ENCODE measurements at regions not wholly inside any gene's neighbourhood (a gene's known extent, or its start where the extent isn't known, plus 50 kb on each side); places are given as distances from the start of the nearest gene placed in this dataset.
A peak's percentile ranks its signal among the peaks of the same experiment; 100 is the strongest.
"Not testable (repeated sequence)": the region's sequence is repeated elsewhere in the genome, so short reads cannot be mapped to it uniquely, and the experiment has no call there.

DNA sequence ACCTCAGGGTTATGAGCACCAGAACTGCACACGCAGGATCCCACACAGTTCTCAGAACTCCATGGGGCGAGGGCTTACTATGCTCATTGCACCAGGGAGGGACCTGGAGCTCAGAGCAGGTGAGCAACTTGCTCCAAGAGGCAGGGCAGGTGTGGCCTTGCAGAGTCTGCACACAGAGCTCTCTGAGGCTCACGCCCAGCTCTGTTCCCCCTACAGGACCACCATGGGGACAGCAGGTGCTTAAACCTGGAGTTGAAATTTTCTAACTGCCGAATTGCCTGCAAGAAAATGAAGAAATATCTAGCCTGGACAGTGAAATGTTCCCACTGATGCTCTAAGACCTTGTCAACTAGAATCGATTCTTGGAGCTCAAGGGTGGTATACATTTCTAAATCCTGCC lies 49.9 kb upstream of the MSMB start:
- not testable (repeated sequence) for DNase-seq (ENCODE audit: low read depth, low spot score)

DNA sequence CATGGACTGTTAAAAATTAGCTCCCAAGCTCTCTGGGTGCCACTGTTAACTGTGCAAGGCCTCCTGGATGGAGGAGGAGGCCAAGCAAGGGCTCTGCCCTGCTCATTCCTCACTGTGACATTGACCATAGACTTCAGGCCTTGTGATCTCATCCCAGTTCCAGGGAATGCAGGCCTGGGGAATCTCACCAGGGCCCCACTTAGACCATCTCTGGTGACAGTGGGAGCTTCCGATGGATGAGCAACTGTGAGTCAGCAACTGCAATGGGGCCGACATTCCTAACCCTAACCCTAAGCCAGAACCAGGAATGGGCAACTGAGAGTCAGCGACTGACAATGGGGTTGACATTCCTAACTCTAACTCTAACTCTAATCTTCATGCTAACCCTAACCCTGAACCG lies 50.4 kb upstream of the MSMB start:
- no peak for DNase-seq (ENCODE audit: low read depth, low spot score)

DNA sequence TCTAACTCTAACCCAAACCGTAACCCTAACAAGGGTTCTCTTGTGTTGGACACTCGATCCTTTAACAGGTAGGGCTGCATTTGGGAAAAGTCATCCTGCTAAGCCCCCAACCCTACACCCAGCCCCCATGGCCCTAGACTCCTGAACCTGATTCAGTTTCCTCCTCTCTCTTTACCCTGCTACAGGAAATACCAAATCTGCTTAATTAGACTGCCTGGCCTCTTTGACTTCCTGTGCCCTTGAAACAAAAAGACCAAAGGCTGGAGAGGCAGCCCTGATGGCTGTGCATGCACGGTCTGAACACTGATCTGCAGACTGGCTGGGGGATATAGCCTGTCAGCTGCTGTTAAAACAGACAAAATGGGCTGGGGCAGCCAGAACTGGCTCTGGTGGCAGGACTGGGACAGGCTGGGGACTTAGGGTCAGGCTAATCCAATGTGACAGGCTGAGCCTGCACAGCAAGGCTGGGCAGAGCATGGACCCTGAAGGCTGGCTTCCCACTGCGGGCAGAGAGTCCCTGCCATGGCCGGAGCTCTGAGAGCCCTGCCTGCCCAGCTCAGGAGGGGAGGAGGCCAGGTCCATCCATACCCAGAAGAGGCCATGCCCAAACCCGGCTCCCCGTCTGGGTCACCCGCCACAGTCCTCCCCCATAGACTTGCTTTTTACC lies 51.0 kb upstream of the MSMB start:
- no peak for DNase-seq (ENCODE audit: low read depth, low spot score)

DNA sequence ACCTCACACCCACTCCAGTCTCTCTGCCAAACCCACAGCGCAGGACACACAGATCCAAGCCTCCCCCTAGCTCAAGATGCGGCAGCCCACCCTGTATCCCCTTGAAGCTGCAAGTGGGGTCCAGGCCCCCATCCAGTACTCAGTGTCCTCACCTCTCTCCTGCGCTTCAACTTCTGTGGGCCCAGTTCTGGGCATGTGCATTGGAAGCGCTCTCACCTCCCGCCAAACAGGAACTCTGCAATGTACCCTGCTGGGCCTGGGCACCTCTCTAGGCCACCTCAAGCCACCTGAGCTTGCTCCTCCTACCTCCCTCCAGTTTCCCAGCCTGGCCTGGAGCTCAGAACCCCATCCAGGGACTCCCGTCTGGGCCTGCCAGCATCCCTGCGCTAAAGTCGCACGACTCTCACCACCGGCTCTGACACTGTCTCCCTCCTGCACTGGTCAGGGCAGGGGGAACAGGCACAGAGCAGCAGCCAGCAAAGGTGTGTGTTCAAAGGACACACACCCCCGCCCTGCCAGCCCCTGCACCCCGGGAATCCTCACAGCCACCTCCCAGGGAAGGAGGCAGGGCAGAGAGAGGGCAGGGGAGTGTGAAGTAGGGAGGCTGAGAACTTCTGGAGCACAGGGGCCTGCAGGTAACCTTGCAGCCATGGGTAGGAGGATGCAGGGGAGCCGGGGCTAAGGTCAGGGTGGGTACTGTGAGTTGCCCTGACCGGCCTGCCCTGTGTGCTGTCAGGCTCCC lies 51.7 kb upstream of the MSMB start:
- DNase-seq (ENCODE audit: low read depth, low spot score) = no peak

DNA sequence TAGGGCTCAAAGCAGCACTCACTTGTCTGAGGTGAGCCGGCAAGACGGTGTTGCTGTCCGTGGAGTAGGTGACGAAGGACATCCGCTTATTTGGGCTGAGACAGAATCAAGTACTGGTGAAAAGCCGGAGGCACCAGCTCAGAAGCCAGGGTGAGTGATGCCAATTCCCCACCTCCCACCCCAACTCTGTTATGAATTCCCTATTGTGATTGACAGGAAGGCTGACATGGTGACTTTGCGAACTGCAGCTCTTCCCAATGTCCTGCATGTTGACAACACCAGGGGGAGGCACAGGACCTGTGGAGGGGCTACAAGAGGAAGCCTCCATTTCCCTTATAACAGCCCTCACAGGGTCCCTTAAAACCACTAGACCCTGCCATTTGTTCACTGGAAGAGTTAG lies 52.3 kb upstream of the MSMB start:
- DNase-seq (ENCODE audit: low read depth, low spot score) = no peak

DNA sequence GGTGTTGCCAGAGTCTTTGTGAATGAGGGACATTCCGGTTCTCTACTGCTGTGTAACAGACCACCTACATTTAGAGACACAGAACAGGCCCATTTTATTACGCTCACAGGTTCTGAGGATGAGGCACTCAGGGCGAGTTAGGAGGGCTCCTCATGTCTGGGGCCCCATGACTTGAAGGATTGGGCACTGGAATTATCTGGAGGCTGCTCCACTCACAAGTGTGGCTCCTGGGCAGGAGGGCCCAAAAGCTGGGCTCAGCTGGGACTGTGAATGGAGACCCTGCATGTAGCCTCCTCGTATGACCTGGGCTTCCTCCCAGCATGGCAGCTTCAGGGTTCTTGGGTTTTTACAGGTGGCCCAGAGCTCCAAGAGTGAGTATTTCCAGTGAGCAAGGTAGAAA lies 52.9 kb upstream of the MSMB start:
- not testable (repeated sequence) for DNase-seq (ENCODE audit: low read depth, low spot score)

DNA sequence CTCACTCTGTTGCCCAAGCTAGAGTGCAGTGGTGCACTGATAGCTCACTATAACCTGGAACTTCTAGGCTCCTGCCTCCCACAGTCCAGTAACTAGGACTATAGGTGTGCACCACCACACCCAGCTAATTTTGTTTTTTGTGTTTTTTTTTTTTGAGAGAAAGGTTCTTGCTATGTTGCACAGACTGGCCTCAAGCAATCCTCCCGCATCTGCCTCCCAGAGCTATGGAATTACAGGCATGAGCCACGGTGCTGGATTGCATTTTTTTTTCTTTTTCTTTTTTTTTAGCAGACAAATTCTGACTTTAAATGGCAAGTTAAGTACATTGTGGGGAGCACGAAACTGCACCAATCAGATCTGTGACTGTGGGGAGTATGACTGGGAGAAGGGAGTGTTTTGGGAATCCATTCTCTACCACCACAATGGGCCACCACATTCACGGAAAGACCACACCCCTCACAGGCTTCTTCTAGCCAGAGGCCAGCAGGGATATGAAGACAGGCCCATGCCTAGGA lies 58.1 kb upstream of the MSMB start:
- DNase-seq (ENCODE audit: low read depth, low spot score) = no peak

DNA sequence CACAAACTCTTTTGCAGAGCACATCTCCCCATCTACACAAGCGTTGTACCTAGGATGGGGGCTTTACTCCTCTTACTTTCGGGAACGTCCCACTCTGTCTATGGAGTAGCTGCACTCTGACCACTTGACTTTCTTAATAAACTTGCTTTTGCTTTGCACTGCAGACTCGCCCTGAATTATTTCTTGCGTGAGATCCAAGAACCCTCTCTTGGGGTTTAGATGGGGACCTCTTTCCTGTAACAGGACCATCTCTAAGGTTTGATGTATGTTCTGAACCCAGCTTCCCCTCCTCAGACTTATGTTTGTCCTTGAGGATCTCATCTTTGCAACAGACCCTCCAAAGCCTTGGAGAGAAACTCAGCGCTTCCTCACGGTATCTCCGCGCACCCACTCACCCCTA lies 59.3 kb upstream of the MSMB start:
- not testable (repeated sequence) for DNase-seq (ENCODE audit: low read depth, low spot score)

DNA sequence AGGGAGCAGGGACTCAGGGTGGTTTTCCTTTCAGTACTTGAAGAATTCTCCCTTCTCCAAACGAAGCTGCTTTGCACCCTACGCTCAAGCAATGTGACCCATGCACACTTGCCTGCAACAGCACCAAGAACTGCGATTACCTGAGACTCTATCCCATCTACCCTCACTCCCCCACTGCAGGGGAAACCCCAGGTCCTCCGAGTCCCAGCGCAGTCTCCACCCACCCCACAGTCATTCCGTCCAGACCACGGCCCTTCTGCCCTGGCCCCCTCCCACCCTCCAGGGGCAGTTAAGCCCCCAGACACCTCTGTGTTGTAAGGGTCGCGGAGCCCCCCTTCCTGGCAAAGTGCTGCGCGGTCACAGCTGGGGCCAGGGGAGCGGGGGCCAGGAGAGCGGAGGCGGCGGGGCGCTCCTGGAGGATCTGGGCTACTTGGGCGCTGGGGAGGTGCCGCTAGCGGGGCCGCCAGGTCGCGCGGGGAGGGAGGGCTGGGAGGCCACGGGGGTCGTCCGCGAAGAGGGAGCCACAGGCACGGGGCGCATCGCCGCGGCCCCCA lies 59.9 kb upstream of the MSMB start:
- not testable (repeated sequence) for DNase-seq (ENCODE audit: low read depth, low spot score)

DNA sequence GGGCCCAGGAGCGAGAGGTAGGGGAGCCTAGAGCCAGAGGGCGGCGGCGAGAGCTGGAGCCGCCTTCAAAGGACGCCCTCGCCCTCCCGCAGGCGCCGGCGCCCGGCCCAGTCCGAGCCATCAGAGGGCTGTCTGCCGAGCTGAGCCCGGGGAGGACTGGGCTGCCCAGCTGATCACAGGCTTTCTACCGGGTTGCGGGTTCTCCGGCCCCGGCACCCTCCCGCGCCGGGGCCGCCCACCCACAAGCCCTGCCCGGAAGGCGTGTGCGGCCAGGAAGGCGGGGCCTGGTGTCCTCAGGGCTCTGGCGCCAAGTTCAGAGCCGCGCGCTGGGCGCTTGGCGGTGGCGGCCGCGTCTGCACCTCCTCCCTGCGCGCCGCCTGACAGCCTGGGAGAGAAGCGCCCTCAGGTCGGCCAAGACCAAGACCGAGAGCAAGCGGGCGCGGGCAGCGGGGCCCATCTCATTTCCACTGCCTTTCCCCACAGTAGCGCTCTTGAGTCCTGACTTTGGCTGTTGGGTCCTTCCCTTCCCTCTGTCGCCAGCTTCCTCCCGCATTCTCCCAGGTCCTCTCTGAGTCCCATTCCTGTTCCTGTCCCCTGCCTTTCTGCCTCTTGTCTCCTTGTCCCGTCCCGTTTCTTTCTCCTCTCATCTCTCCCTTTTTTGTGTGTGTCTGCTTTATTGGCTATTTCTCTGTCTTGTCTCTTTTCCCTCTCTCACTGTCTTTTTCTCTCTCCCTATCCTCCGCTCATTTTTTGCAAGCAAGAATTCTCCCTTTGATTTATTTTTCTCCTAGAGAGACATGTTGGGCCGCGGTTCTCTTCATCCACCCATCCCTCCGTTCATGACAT lies 60.6 kb upstream of the MSMB start:
- peak; percentile 20 for DNase-seq (ENCODE audit: low read depth, low spot score)

DNA sequence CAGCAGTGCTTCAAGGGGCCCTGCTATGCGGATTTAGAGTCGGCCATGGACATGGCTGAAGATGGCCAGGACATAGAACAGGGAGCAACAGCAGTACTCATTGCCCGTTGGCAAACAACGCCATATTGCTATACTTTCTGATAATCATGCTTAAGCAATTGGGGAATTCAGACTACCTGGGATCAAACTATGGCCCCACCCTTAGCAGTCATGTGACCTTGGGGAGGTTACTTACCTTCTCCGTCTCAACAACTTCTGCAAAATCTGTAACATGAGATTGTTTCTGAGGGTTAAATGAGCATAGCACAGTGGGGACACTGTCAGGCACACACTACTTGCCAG lies 62.1 kb upstream of the MSMB start:
- DNase-seq (ENCODE audit: low read depth, low spot score) = not testable (repeated sequence)

DNA sequence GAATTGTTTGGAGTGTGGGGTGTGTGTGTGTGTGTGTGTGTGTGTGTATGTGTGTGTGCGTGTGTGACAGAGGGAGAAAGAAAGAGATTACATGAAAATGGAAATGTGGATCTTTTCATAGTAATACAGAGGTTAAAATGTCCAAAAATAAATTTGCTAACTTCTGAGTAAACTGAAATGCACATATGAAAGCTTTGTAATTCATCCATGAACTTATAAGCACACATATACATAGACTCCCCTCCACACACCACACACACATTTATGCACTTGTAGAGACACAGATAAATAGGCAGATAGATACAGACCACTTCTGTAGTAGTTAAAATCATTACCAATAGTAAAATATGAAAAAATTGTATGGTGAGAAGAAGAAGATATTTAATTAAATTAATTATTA lies 108.2 kb upstream of the MSMB start:
- DNase-seq (ENCODE audit: low read depth, low spot score) = not testable (repeated sequence)

DNA sequence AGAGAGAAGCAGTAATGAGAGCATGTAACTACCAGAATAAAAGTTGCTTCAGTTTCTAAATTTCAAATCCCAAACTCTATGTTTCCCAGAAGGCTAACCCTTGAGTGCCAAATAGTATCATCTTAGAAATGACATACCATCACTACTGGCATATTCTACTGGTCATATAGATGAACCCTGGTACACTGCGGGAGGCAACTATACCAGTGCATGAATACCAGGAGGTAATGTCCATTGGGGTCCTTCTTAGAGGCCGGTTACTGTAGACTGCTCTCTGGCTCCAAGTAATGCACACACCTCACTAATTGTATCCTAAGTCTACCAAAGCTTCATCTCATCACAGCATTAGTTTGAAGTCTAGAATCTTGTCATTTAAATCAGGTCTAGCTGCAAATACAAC lies 108.6 kb upstream of the MSMB start:
- not testable (repeated sequence) for DNase-seq (ENCODE audit: low read depth, low spot score)

DNA sequence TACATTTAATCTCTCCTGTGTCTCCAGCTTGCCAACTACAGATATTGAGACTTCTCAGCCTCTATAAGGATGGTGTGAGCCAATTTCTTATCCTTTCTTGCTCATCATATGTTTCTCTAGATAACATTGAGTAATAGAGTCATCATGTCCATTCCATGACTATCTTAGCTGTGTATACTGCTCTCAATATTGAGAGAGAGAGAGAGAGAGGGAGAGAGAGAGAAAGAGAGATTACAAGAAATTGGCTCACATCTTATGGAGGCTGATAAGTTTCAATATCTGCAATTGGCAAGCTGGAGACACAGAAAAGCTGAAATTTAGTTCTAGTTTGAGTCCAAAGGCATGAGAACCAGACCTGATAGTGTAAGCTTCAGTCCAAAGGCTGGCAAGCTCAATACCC lies 110.8 kb upstream of the MSMB start:
- DNase-seq (ENCODE audit: low read depth, low spot score) = not testable (repeated sequence)

DNA sequence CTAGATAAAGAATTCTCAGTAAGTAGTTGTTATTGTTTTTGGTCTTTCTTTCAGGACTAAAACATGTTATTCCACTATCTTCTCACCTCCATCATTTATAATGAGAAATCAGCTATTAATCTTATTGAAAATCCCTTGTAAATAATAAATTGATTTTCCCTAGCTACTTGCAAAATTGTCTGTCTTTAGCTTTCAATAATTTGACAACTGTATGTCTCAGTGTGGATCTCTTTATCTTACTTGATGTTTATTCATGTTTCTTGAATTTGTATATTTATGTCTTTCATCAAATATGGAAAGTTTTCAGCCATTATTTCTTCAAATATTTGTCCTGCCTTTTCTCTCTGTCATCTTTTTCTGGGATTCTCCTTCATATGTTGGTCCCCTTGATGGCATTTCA lies 117.1 kb upstream of the ANTXRL start:
- DNase-seq (ENCODE audit: low read depth, low spot score) = no peak

DNA sequence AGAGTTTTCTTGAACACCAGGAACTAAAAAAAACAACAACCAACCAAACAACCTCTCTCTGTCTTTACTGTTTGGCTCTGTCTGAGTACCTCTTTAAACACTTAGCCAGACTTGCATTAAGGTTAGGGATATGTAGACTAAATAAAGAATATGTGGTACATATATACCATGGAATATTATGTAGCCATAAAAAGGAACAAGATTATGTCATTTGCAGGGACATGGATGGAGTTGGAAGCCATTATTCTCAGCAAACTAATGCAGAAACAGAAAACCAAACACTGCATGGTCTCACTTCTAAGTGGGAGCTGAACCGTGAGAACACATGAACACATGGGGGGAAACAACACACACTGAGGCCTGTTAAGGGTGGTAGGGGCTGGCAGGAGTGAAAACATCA lies 116.0 kb upstream of the ANTXRL start:
- no peak for DNase-seq (ENCODE audit: low read depth, low spot score)

DNA sequence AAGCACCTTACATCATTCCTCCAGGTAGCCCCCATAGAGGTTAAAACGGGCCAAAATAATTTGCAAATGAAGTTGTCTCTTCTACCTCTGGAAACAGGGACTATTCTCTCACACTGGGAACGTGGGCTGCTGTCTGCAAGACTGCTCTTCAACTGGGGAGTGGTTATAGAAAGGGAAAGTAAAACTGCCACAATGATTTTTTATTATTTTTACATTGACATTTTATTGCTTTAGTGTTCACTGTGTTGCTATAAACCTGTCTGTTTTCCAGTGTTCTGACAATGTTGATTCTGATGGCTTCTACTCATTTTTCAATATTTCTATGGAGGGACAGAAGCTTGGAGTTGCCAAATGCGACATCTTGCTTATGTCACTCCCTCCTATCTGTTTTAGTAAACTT lies 115.1 kb upstream of the ANTXRL start:
- no peak for DNase-seq (ENCODE audit: low read depth, low spot score)

DNA sequence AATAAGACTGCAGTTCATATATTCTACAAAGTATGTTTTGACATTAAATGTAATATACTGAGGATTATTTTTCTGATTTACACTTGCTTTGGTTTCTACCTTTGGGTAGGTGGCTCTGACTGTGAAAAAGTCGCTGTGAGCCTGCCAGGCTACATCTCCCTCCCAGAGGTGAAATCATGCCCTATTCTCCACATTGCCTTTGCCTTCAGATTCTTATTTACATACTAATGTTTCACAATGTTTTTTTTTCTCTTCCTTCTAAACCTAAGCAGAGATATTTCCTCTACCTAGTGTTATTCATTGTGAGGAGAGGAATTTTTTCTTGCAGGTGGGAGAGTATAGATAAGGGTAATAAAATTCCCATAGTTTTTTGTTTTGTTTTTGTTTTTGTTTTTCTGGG lies 111.5 kb upstream of the ANTXRL start:
- DNase-seq (ENCODE audit: low read depth, low spot score) = no peak

DNA sequence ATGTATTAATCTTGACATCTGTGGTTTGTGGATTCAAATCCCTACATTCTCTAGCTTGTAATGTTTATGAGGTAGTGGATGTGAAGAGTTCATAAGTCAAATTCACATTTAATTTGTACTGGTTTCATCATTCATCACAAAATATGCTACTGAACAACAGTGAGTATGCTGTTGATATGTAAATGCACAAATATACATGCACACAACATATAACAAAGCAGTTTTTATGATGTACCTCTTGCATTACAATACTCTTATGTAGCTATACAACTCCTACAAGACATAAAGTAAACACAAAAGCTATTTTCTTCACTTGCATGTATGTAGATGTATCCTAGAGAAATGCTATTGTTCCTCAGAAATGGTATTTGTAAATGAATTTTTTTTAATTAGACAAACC lies 111.0 kb upstream of the ANTXRL start:
- no peak for DNase-seq (ENCODE audit: low read depth, low spot score)

DNA sequence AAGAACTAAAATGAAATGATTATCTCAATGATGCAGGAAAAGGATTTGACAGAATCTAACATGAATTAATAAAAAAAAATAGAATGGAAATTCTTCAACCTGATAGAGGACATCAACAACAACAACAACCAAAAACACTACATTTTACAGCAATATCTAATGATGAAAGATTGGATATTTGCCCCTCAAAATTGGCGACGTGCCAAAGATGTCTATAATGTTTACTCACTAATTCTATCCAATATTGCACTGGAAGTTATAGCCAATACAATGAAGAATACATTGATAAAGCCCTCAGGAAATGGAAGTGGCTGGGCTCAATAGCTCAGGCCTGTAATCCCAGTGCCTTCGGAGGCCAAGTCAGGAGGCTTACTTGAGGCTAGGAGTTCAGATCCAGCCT lies 99.4 kb upstream of the ANTXRL start:
- DNase-seq (ENCODE audit: low read depth, low spot score) = not testable (repeated sequence)

DNA sequence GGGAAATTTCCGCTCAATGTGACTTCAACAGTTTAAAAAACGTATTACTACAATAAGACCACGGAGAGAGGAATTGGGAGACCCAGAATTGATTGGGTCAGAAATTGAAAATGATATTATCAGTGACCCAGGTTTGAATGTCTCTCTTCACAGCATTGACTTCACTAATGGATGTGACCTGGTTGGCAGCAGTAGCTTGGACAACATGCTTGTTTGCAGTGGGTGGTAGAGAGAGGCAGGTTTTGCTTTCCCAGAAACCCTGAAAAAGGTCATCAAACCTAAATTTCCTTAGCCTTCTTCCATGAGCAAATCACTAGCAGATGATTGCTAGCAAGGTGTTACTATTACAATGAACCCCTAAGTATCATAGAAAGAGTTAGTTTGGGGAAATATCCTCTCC lies 89.7 kb upstream of the ANTXRL start:
- no peak for DNase-seq (ENCODE audit: low read depth, low spot score)

DNA sequence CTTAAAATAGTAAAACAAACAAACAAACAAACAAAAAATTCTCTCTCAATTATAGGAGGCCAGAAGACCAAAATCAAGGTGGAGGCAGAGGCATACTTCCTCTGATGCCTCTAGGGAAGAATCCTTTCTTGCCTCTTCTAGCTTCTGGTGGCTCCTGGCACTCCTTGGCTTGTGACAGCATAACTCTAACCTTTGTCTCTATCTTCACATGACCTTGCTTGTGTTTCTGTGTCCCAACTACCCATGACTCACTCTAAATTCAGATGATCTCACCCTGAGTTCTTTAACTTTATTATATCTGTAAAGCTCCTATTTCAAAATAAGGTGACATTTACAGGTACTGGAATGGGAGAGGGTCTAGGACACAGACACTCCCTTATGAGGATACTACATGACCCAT lies 88.3 kb upstream of the ANTXRL start:
- no peak for DNase-seq (ENCODE audit: low read depth, low spot score)
